HPDE6-E6E7 (cell line): ENCODE measurements at regions not wholly inside any gene's neighbourhood (a gene's known extent, or its start where the extent isn't known, plus 50 kb on each side); places are given as distances from the start of the nearest gene placed in this dataset.

Experiments
- DNase-seq: peaks from one replicate; pipeline ENCODE4 v3.0.0; 2011; ENCODE audit warnings: missing footprints; ENCODE audit errors: extremely low spot score

GRCh38 chr18:30533716-30534115 lies 508.8 kb downstream of the DSC3 start:
- DNase-seq = no peak

- no peak for DNase-seq
These were observed 514.6 kb downstream of the DSC3 start for GRCh38 chr18:30527917-30528316.

- no peak for DNase-seq
These were observed 515.3 kb downstream of the DSC3 start for GRCh38 chr18:30527226-30527625.

DNA sequence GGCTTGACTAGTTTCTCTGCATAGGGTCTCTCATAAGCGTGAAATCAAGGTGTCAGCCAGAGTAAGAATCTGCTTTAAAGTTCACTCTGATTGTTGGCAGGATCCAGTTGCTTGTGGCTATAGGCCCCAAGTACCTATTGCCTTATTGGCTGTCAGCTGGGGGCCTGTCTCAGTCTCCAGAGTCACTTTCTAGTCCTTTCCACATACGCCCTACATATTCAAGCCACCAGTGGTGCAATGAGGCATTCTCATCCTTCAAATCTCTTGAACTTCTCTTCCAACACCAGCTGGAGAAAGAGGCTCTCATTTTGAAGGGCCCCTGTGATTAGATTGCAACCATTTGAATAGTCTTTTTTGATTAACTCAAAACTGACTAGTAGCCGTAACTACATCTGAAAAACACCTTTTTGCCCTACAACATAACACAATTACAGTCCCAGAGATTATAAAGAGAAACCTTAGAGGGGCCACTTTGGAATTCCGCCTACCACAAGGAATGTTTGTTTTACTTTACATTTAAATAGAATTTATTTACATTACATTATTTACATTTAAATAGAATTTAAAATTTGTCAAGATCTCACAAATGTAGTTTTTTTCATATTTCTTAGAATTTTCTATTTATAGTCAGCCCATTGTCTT lies 520.1 kb downstream of the DSC3 start:
- DNase-seq = no peak

GRCh38 chr18:30514059-30514458 lies 528.5 kb downstream of the DSC3 start:
- no peak for DNase-seq

DNA sequence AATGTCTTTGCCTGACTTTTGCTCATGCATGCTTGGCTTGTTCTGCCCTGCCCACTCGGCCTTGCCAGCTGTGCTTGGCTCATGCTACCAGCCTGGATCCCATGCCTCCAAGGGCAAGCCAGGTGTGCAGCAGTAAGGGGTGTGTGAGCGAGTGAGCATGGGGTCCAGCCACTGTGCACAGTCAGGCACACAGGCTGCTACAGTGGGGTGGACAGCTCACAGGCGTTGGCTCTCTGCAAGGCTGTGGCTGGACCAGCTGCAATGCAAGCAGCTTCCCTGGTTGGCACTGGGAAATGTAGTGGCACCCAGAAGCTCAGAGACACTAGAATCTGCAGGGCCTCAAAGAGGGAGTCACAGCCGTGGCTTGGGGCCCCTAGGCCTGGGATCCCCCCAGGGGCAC lies 529.7 kb downstream of the DSC3 start:
- DNase-seq = no peak

- no peak for DNase-seq
These were observed 531.7 kb downstream of the DSC3 start for GRCh38 chr18:30510882-30511281.

DNA sequence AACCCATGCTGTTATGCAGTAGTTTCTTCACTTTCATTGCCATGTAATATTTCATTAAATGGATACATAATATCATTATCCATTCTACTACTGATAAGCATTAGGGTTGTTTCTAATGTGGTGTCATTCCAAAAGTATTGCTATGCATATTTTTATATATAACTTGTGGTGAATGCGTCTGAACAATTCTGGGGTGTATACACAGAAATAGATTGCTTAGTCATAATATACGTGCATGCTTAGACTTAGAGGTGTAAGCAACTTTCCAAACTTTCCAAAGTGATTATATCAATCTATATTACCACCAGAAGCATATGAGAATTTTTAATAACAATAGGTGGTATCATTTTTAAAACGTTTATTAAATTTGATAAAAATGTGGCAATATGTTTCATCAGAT lies 540.9 kb downstream of the DSC3 start:
- DNase-seq = no peak

- DNase-seq = no peak
These were observed 542.1 kb downstream of the DSC3 start for GRCh38 chr18:30500240-30500945.

- DNase-seq = no peak
These were observed 542.8 kb downstream of the DSC3 start for GRCh38 chr18:30499721-30500120.

DNA sequence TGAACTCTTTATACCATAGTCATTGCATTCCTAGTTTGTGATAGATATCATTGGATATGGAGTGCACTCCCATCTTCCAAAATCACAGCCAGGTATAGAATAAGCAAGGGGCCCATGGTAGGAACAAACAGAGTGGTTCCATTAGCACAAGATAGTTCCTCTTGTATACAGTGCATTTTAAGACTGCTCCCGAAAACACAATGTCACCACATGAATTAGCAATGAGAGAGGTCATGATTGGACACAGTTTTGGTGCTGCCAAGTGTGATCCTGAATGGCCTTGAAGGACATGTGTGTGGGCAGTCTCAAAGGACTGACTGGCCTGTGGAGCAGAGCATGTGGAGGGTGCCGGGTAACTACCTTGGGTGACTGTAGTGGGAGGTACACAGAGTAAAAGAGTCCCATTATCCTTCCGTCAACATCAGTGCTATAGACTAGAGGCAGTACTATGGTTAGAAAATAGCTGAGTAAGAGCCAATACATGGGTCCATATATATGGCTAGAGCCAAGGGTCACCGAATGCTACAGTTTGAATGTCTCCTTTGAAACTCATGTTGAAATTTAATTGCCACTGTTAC lies 549.9 kb downstream of the DSC3 start:
- DNase-seq = no peak

- DNase-seq = no peak
These were observed 550.6 kb downstream of the DSC3 start for GRCh38 chr18:30491815-30492551.

GRCh38 chr18:30489890-30490643 lies 552.5 kb downstream of the DSC3 start:
- DNase-seq = no peak

DNA sequence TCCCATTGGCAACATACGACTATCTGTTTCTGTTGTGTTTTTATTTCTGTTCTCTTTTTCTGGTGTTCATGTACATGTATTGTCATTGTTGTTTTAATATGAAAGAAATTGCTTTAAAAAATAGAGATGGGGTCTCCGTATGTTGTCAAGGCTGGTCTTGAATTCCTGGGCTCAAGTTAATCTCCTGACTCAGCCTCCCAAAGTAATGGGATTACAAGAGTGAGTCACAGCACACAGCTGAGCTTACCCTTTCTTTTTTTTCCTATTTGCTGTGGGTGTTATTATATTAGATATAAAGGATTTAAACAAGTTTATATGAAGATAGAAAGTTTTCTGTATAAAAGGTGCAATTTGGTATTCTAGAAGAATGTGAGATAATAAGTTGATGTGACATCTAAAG lies 554.6 kb downstream of the DSC3 start:
- no peak for DNase-seq

DNA sequence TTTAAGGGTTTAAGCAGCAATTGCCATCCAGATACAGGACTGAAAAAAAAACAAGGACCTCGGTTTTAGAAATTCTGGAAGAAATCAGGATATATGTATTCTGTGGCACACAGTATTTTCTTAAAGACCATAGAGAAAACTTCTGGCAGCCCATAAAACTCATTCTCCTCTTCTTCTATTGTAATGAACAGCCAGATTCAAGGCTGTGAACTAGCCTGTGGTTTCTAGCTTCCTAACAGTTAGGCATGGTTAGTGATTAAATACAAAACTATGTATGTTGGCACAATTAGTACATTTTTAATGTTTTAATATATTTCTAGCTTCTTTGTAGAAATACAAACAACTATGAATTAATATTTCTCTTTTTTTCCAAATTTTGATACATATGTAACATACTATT lies 555.7 kb downstream of the DSC3 start:
- DNase-seq = no peak

- no peak for DNase-seq
These were observed 557.5 kb downstream of the DSC3 start for GRCh38 chr18:30485078-30485477.

DNA sequence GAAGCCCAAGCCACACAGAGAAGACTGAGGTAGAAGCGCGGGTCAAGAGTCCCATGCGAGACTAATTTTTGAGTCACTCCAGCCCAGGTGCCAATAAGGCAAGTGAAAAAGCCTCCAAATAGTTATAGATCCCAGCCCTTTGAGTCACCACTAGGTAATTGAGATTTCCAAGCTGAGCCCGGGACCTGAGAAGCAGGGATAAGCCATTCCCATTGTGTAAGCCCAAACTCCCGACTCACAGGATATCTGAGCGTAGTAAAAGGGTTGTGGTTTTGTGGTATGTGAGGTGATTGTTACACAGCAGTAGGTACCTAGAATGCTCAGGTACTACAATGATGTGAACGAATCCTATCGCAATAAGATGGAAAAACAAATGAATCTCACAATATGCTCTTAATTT lies 560.7 kb downstream of the DSC3 start:
- no peak for DNase-seq

DNA sequence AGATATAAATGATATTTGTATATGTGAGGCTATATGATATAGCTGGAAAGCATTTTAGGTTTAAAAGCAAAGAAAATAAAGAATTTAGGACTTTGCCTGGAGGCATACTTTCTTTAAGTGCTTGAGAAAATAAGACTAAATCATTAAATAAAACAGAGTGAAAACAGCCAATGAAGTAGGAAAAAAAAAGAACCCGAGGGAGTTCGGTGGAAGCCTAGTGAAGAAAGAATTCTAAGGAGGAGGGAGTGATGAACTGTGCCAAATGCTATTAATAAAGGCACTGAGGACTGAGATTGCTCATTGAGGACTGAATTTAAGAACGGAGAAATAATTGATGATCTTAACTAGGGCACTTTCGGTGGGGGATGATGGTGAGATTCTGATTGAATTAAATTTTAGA lies 573.5 kb downstream of the DSC3 start:
- no peak for DNase-seq

GRCh38 chr18:30465096-30465495 lies 577.4 kb downstream of the DSC3 start:
- DNase-seq = no peak

GRCh38 chr18:30457156-30457555 lies 585.4 kb downstream of the DSC3 start:
- peak; percentile 3 for DNase-seq

DNA sequence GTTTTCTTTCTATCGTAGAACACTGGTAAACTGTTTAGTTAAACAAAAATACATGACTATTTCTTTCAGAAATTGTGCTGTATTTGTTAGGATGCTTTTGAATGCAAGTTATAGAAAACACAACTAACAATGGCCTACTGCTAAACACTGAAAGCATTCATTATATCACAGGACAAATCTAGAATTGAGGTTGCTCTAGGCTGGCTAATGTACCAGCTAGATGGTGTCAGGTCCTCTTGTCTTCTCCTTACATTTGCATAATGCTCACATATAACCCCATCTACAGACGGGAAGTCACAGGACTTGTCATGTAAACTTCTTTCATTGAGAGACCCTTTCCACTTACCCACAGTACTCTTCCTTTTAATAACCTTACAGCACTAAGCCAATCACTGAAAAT lies 586.8 kb downstream of the DSC3 start:
- DNase-seq = no peak

DNA sequence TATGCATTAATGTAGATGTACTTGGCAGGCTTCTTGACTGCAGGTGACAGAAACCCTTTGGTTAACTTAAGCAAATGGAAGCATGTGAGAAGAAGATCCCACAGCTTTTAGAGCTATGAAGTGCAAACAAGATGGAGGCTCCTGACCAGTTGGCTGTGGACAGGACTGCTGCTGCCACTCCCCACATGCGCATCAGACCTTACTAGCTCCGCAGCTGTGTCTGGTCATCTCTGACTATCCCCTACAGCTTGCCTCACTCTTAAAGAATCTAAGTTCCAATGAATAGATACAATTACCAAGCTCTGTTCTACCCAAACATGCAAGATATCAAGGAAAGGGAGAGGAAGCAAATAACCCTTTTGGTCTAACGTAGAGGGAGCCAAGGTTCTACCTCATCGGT lies 587.6 kb downstream of the DSC3 start:
- DNase-seq = no peak
